Gastroesophageal sphincter (tissue), 3 donors: ENCODE measurements at regions not wholly inside any gene's neighbourhood (a gene's known extent, or its start where the extent isn't known, plus 50 kb on each side); places are given as distances from the start of the nearest gene placed in this dataset.

Source experiments
- CTCF ChIP-seq, 4 experiments: fragments of 200-600 bp in 2 of 4; fragments of 450-650 bp in 2 of 4; sonication (generic) in 1 of 4; IDR thresholded peaks; one replicate each; pipeline ENCODE4 v1.5.1; 2017 to 2019; ENCODE audit warnings: antibody characterized with exemption in 4 of 4, mild to moderate bottlenecking in 2 of 4, moderate library complexity in 2 of 4
- EP300 ChIP-seq: sonication (generic); formaldehyde crosslinking; IDR thresholded peaks from one replicate; pipeline ENCODE4 v1.6.1; 2017; ENCODE audit warnings: antibody characterized with exemption, mild to moderate bottlenecking
- POLR2A ChIP-seq, 2 donors: fragments of 450-650 bp; IDR thresholded peaks; one replicate each; pipeline ENCODE4 v1.6.1; 2017; ENCODE audit warnings: antibody characterized with exemption in 2 of 2, mild to moderate bottlenecking in 2 of 2, moderate library complexity in 1 of 2
- POLR2AphosphoS5 ChIP-seq: sonication (generic); formaldehyde crosslinking; IDR thresholded peaks from one replicate; pipeline ENCODE4 v1.6.1; 2017; ENCODE audit warnings: antibody characterized with exemption

- TF ChIP-seq CTCF (IDR thresholded peaks at IDR 0.05) (no peak), POLR2AphosphoS5 (no peak), POLR2A (IDR thresholded peaks at IDR 0.05) (no peak), EP300 (no peak)
These were observed 540.8 kb upstream of the SPHKAP start for GRCh38 chr2:228722311-228722710.
